ENCODE measurements at regions not wholly inside any gene's neighbourhood (a gene's known extent, or its start where the extent isn't known, plus 50 kb on each side); places are given as distances from the start of the nearest gene placed in this dataset.

DNA sequence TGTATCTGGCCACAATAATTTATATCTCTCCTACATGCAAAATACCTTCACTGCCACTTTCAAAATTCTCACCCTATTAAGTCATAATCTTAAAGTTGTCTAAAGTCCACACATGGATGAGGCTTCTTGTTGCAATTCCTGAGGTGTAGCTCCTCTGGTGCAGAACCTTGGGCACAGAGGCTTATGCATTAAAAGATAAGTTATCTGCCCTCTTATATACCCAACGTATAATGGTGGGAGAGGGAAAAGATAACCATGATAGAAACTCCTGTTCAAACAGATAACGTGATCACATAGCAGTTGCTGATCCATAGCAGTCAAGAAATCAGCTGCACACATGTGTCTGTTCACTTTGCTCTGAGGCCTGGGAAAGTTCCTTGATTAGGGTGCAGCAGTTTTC is 1767.0 kb downstream of the MAT2B start:
- TF ChIP-seq EZH2 (IDR thresholded peaks at IDR 0.05; ENCODE audit: borderline replicate concordance, low read depth, low read length, severe bottlenecking): no peak
- no peak for TF ChIP-seq POLR2A (IDR thresholded peaks at IDR 0.05; ENCODE audit: low read depth, low read length)
- TF ChIP-seq, protein P1, sequence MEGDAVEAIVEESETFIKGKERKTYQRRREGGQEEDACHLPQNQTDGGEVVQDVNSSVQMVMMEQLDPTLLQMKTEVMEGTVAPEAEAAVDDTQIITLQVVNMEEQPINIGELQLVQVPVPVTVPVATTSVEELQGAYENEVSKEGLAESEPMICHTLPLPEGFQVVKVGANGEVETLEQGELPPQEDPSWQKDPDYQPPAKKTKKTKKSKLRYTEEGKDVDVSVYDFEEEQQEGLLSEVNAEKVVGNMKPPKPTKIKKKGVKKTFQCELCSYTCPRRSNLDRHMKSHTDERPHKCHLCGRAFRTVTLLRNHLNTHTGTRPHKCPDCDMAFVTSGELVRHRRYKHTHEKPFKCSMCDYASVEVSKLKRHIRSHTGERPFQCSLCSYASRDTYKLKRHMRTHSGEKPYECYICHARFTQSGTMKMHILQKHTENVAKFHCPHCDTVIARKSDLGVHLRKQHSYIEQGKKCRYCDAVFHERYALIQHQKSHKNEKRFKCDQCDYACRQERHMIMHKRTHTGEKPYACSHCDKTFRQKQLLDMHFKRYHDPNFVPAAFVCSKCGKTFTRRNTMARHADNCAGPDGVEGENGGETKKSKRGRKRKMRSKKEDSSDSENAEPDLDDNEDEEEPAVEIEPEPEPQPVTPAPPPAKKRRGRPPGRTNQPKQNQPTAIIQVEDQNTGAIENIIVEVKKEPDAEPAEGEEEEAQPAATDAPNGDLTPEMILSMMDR (IDR thresholded peaks at IDR 0.05; ENCODE audit: extremely low read depth in 1 of 2, insufficient read depth in 1 of 2, low read depth in 1 of 2, low read length in 2 of 2): no peak
- TF ChIP-seq POLR2AphosphoS5 (IDR thresholded peaks at IDR 0.05; ENCODE audit: insufficient read depth, low read depth, low read length): no peak
- TF ChIP-seq JUN (IDR thresholded peaks at IDR 0.05; ENCODE audit: borderline replicate concordance, insufficient read depth, insufficient read length, low read depth): no peak
- no peak for TF ChIP-seq MYC (IDR thresholded peaks at IDR 0.05; ENCODE audit: low read depth, low read length)

All from endothelial cell of umbilical vein (primary cell).